NCI-H2227 (cell line): ENCODE measurements at regions not wholly inside any gene's neighbourhood (a gene's known extent, or its start where the extent isn't known, plus 50 kb on each side); places are given as distances from the start of the nearest gene placed in this dataset.

Experiments
- DNase-seq: peaks from one replicate; lab custom pipeline; 2025; ENCODE audit not compliant: unreplicated experiment; lab: John Stamatoyannopoulos, UW

DNA sequence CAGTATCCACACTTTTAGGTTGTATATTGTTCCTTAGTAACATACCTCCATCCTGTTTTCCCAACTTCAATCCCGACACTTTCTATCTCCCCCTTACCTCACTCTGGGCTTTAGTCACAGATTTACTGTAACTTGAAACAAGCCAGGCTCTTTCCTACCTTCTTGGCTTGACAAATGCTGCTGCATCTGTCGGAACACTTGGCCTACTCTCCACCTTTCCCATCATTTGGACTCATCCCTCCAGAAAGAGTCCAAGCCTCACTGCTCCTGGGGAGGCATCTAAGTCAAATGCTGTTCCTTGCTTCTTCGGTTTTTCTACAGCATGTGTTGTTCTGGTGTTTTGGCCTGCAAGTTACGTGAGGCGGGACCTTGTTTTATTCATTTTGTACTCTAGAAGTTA is 142.4 kb downstream of the DACT1 start:
- DNase-seq, result no peak

- DNase-seq, result no peak
Observed at GRCh38 chr14:58780605-58781004, 142.8 kb downstream of the DACT1 start.

GRCh38 chr14:58782011-58782410 is 144.2 kb downstream of the DACT1 start:
- peak; percentile 33 for DNase-seq

GRCh38 chr14:58783792-58784511 is 146.2 kb downstream of the DACT1 start:
- no peak for DNase-seq

DNA sequence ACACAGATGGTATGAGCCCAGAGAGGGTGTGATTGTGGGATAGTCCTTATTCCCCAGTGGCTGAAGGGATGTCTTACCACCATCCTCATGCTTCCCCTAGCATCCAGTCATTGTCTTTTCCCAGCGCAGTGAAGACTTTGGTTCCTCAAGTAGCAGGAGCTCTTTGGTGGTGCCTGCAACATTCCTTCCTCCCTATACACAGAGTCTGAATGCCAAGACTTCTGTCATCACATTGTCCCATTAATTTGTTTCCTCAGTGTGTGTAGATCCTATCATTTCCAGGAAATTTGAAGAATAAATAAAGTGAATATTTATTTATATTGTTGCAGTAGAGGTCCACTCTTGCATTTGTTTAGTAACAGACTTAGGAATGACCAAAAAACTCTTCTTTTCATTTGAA is 147.2 kb downstream of the DACT1 start:
- no peak for DNase-seq

DNA sequence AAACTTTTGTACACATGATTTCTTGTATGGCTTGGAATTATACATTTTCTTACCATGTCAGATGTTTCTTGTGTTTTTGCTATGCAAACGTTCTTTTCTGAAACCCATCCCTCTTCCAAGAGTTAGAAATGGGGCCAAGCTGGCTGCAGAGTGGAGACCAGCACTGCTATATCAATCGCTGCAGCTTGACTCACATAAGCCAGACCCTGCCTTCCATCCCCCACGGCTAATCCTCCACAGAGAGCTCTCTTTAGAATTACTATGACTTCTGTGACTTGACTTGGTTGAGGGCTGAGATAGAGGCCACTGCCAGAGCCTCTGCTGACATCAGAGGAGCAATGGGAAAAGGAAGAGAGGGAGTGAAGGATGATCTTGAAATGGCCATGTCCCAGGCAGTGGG is 147.9 kb downstream of the DACT1 start:
- no peak for DNase-seq

GRCh38 chr14:58787592-58787991 is 149.8 kb downstream of the DACT1 start:
- DNase-seq, result no peak

DNA sequence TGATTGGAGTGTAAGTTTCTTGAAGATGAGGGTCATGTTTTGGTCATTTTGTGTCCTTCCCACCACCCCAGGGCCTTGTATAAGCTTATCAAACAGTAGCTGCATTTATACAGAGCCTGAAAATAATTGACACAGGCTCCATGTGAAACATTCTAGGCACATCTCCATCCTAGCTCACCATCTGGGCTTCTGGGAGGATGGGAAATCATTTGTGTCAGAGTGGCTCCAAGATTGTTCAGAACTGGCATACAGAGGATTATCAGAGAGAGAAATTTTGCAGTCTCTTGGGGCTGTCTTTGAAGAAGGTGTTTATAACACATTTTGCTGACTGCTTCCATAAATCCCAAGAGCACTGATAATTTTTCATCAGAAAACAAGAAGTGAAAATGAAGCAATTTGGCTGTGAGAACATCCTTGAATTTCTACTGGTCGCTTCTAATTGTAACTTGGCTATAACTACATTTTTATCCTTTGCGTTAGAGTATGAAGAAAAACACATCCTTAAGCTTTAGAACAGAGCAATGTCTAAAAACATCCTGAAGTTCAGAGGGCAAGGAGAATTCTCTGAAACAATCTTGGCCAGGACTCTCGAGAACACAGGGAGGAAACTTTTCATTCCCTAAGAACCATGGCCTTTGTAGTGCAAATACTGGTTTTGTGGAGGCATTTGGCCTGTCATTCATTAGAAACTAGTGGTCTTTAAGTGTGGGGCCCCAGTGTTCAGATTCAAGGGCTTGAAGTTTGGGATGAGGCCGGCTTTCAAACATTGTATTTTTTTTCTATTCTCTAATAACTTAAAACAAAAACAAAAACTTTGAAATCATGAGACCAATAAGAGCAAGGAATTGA is 151.1 kb downstream of the DACT1 start:
- DNase-seq, result no peak

GRCh38 chr14:58789736-58790135 is 152.0 kb downstream of the DACT1 start:
- no peak for DNase-seq

- DNase-seq, result no peak
Observed at GRCh38 chr14:58792416-58792815, 154.7 kb downstream of the DACT1 start.

GRCh38 chr14:58793131-58793740 is 155.5 kb downstream of the DACT1 start:
- no peak for DNase-seq

GRCh38 chr14:58794993-58795762 is 157.4 kb downstream of the DACT1 start:
- no peak for DNase-seq

- DNase-seq, result no peak
Observed at GRCh38 chr14:58796242-58797009, 158.7 kb downstream of the DACT1 start.

DNA sequence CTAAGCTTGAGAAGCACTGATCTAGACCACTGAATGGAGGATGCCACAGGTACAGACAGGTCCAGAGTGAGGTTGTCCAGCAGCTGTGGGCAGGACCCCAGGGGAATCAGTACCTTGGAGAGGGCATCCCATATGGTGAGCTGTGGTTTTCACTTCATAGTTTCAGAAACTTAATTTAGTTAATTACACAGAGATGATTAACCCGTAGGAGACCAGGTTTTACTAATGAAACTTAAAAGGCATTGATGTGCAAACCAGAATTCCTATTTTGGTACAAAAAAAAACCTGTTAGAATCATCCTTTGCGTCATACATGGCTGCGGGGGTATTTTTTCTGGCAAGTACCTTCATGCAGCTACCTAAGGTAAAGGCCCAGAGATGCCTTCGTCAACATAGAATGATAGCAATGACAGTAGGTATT is 159.3 kb downstream of the DACT1 start:
- no peak for DNase-seq

GRCh38 chr14:58798173-58798572 is 160.4 kb downstream of the DACT1 start:
- no peak for DNase-seq

DNA sequence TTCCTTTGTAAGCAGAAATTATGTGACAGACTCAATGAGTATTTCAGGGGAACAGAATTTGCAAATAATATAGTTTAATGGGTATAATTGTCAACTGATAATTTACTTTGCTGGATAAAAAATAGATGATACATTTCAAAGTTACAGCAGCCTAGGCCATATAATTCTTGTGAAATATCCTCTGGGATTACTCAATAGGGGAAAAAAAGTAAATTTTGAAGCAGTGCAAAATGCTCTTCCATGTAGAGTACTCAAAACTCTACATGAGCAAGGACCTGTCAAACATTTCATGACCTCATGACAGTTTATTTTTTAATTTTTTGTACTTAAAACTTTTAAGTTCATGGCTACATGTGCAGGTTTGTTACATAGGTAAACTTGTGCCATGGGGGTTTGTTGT is 163.3 kb downstream of the DACT1 start:
- DNase-seq, result no peak

DNA sequence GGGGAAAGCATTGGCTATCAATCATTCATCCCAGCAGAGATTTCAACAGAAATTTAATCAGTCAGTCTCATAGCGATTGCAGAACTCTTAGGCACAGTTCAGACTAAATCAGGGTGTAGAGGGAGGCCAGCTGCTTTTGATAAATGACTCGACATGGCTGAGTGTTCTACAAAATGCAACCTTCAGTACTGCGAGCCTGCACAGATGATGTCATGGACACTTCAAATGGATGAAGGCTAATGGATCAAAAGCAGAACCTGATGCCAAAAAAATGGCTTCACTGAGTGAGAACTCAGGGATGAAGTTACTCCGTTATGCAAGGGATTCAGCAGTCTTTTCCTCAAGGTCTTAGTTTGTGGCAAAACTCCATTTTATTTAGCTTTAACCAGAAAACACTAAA is 167.3 kb downstream of the DACT1 start:
- peak; percentile 39 for DNase-seq

DNA sequence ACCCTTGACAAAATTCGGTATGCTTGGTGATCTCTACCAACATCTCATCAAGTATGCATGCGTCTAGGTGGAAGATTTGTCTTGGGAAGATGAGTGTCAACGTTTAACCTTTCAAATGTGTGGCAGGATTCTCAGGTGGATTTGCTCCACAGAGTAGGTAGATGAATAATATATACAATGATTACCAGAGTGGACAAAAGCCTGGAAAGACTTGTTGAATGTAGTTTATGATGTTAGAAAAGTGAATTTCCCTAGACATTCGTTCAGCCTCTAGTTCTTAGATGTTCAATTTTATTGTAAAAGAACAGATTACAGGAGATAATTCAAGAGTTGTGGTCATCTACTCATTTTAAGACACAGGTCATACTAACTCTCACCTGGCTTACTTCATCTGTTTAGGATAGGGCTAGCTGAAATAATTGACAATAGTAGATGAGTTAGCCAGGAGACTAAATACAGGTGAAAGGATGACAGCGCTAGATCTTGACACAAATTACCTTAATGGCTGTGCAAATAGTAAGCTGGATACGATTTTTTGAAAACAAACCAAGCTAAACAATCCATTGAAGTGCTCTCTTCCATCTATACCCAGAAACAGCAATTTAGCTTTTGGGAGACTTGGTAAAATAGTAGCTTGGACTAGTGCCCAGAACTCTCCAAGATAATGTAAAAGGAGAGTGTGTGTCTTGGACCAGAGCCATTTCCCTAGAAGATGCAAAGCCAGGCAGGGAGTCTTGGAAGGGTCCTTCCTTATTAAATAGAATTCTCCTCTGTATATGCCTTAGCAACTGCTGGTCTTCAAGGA is 168.0 kb downstream of the DACT1 start:
- peak; percentile 92 for DNase-seq

DNA sequence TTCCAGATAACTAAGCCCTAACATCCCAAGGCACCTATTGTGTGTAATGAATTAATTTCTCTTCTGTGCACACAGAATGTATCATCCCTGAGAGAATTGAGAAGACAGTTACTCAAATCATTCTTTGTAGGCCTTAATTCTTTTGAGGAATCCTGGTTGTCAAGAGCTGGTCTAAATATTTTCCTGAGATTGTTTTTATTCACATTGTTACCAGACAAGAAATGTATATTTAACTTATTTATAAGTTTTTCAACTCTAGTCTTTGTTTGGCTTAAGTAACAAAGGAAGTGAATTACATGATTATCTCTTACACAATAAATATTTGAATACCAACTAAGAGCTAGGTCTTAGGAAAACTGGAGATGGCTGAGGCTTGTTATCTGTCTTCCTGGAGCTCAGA is 169.4 kb downstream of the DACT1 start:
- no peak for DNase-seq

DNA sequence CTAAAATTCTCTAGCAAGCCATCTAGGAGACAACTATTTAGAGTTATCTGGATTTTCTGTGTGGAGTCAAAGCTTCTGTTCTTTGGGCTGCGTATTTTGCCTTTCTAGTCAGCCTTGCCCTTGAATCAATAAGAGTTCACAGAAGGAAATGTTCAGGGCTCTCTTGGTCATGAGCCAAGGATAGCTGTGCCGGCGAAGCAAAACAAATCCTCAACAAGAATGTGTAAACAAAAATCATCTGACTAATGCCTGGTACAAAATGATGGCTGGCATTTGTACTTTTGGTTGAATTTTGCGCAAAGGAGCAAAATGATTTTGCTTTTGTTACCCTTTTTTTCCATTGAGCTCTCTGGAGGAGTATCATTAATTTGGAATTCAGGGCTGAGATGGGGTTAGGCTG is 171.1 kb downstream of the DACT1 start:
- DNase-seq, result peak; percentile 48
